ENCODE measurements at regions not wholly inside any gene's neighbourhood (a gene's known extent, or its start where the extent isn't known, plus 50 kb on each side); places are given as distances from the start of the nearest gene placed in this dataset.

DNA sequence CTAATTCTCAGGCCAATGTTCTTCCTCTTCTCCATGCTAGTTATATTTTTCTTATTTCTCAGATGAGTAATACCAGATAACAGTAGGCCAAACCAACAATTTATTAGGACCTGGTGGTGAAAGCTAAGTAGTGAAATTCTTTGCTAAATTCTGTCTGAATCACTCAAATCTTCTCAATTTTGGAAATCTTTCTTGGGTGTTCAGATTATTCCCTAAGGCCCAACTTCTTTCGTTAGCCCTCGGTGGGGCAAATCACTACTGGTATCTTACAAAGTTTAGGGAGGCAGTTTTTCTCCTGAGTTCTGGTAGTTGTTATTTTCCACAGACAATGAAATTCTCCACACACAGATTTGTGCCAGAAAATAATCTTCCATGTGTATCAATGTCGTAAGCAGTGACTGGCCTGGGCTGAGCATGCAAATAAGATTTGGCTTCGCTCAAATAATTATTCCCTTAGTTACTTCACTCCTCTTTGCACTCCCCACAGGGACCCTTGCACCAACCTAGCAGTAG lies 443.5 kb upstream of the SLC14A2 start:
- Histone ChIP-seq H3K4me3 (ENCODE audit: control insufficient read depth in 2 of 3, extremely low read depth in 1 of 3, insufficient read depth in 2 of 3, low read depth in 1 of 3, low read length in 3 of 3) (no peak overlapping the region), H3K9ac (ENCODE audit: control insufficient read depth, extremely low read depth, insufficient read depth, low read length) (no peak overlapping the region), H3K4me1 (ENCODE audit: control insufficient read depth, extremely low read depth, insufficient read depth, low read length) (peaks cover 33% of the 10 kb centered on the region), H3K79me2 (ENCODE audit: control insufficient read depth, insufficient read depth, low read length) (no peaks in the 10 kb centered on the region), H3K4me2 (ENCODE audit: control insufficient read depth, extremely low read depth, insufficient read depth, low read depth, low read length) (no peak overlapping the region), H3K27me3 (ENCODE audit: control insufficient read depth, extremely low read depth, insufficient read depth, low read length) (no peaks in the 10 kb centered on the region), H3K27ac (ENCODE audit: control insufficient read depth, insufficient read depth, low read length) (no peak overlapping the region), H4K20me1 (ENCODE audit: control insufficient read depth, extremely low read depth, insufficient read depth, low read length) (no peaks in the 10 kb centered on the region), H3K9me1 (ENCODE audit: control insufficient read depth, extremely low read depth, insufficient read depth, low read length) (no peaks in the 10 kb centered on the region), H3K9me3 (ENCODE audit: control insufficient read depth, low read depth, low read length) (no peaks in the 10 kb centered on the region), H2AFZ (ENCODE audit: control insufficient read depth, low read length) (no peak overlapping the region), H3K36me3 (ENCODE audit: control insufficient read depth in 2 of 2, extremely low read depth in 1 of 2, insufficient read depth in 2 of 2, low read length in 2 of 2) (no peaks in the 10 kb centered on the region)
- TF ChIP-seq EZH2 (IDR thresholded peaks at IDR 0.05; ENCODE audit: low read length) = no peak
- TF ChIP-seq, protein P1, sequence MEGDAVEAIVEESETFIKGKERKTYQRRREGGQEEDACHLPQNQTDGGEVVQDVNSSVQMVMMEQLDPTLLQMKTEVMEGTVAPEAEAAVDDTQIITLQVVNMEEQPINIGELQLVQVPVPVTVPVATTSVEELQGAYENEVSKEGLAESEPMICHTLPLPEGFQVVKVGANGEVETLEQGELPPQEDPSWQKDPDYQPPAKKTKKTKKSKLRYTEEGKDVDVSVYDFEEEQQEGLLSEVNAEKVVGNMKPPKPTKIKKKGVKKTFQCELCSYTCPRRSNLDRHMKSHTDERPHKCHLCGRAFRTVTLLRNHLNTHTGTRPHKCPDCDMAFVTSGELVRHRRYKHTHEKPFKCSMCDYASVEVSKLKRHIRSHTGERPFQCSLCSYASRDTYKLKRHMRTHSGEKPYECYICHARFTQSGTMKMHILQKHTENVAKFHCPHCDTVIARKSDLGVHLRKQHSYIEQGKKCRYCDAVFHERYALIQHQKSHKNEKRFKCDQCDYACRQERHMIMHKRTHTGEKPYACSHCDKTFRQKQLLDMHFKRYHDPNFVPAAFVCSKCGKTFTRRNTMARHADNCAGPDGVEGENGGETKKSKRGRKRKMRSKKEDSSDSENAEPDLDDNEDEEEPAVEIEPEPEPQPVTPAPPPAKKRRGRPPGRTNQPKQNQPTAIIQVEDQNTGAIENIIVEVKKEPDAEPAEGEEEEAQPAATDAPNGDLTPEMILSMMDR (optimal IDR thresholded peaks at IDR 0.05 in 1 of 3, IDR thresholded peaks at IDR 0.05 in 1 of 3, conservative IDR thresholded peaks at IDR 0.05 in 1 of 3; ENCODE audit: extremely low read depth in 1 of 3, insufficient read depth in 2 of 3, low read length in 3 of 3) = no peak
- dilution Hi-C loops (cut with MboI; ENCODE audit: extremely low pct_ligation_motif_present, low sequenced_read_pairs) = no loop called here
- FAIRE-seq (no peak), DNase-seq (ENCODE audit: low read depth, low spot score) (no peak)

DNA sequence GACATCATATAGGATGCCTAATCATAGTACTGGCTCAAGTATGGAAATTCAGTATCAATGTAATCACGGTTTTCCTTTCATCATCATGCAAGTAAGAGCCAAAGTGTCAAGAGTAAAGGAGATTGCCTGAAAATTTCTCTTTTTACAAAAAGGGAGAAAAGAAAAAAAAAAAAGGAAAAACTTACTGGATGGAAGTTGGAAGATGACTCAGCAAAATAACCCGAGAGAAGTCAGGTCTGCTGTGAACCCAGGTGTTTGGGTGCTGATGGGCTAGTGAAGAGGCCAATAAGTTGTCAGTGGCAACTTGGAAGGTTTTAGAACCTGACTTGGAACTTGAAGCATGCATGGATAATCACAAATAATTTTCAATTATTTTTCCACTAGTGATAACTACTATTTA lies 441.9 kb upstream of the SLC14A2 start:
- H3K4me1 ChIP-seq (ENCODE audit: control insufficient read depth, extremely low read depth, insufficient read depth, low read length) = peaks cover 17% of the 10 kb centered on the region
- H4K20me1 ChIP-seq (ENCODE audit: control insufficient read depth, extremely low read depth, insufficient read depth, low read length) = no peaks in the 10 kb centered on the region
- TF ChIP-seq, protein P1 (optimal IDR thresholded peaks at IDR 0.05 in 1 of 3, IDR thresholded peaks at IDR 0.05 in 1 of 3, conservative IDR thresholded peaks at IDR 0.05 in 1 of 3; ENCODE audit: extremely low read depth in 1 of 3, insufficient read depth in 2 of 3, low read length in 3 of 3) = no peak
- no peak for TF ChIP-seq EZH2 (IDR thresholded peaks at IDR 0.05; ENCODE audit: low read length)
- dilution Hi-C loops (cut with MboI; ENCODE audit: extremely low pct_ligation_motif_present, low sequenced_read_pairs) = no loop called here
- FAIRE-seq (no peak), DNase-seq (ENCODE audit: low read depth, low spot score) (no peak)
- no peaks in the 10 kb centered on the region for H3K9me3 ChIP-seq (ENCODE audit: control insufficient read depth, low read depth, low read length)
- H2AFZ ChIP-seq (ENCODE audit: control insufficient read depth, low read length) = no peak overlapping the region
- no peaks in the 10 kb centered on the region for H3K36me3 ChIP-seq (ENCODE audit: control insufficient read depth in 2 of 2, extremely low read depth in 1 of 2, insufficient read depth in 2 of 2, low read length in 2 of 2)
- no peak overlapping the region for H3K4me2 ChIP-seq (ENCODE audit: control insufficient read depth, extremely low read depth, insufficient read depth, low read depth, low read length)
- no peak overlapping the region for H3K9ac ChIP-seq (ENCODE audit: control insufficient read depth, extremely low read depth, insufficient read depth, low read length)
- H3K27ac ChIP-seq (ENCODE audit: control insufficient read depth, insufficient read depth, low read length) = no peak overlapping the region
- H3K79me2 ChIP-seq (ENCODE audit: control insufficient read depth, insufficient read depth, low read length) = no peaks in the 10 kb centered on the region
- H3K4me3 ChIP-seq (ENCODE audit: control insufficient read depth in 2 of 3, extremely low read depth in 1 of 3, insufficient read depth in 2 of 3, low read depth in 1 of 3, low read length in 3 of 3) = no peak overlapping the region
- H3K9me1 ChIP-seq (ENCODE audit: control insufficient read depth, extremely low read depth, insufficient read depth, low read length) = no peaks in the 10 kb centered on the region
- no peaks in the 10 kb centered on the region for H3K27me3 ChIP-seq (ENCODE audit: control insufficient read depth, extremely low read depth, insufficient read depth, low read length)
